ENCODE measurements at regions not wholly inside any gene's neighbourhood (a gene's known extent, or its start where the extent isn't known, plus 50 kb on each side); places are given as distances from the start of the nearest gene placed in this dataset.
"Not testable (repeated sequence)": the region's sequence is repeated elsewhere in the genome, so short reads cannot be mapped to it uniquely, and the experiment has no call there.

DNA sequence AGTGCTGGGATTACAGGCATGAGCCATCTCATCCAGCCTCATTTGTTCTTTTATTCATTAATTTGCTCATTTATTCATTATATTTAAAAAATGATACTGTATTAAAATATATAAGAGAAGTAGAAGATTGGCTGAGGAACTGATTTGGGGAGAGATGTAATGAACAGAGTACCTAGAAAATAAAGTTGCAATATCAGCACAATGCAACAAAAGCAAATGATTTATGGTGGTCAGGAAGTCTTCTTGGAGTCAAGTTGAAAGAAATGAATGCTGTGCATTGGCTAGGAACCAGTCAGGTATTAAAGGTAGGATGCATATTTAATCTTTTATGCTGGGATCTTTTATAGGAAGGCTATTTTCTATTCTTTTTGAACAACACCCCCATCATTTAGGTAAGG is 152.2 kb downstream of the C3orf38 start:
- TF ChIP-seq TOX (CRISPR knock-in tag; IDR thresholded peaks at IDR 0.05; ENCODE audit: borderline replicate concordance) (no peak), BACH2 (CRISPR knock-in tag; IDR thresholded peaks at IDR 0.05; ENCODE audit: borderline replicate concordance) (no peak), TCF4 (CRISPR knock-in tag; IDR thresholded peaks at IDR 0.05; ENCODE audit: borderline replicate concordance) (no peak), ISL1 (CRISPR knock-in tag; IDR thresholded peaks at IDR 0.05) (no peak), ARNTL (CRISPR knock-in tag; IDR thresholded peaks at IDR 0.05; ENCODE audit: borderline replicate concordance, low read depth) (no peak), PPARA (CRISPR knock-in tag; IDR thresholded peaks at IDR 0.05; ENCODE audit: borderline replicate concordance) (no peak), CSDC2 (CRISPR knock-in tag; IDR thresholded peaks at IDR 0.05) (no peak), ESRRG (CRISPR knock-in tag; IDR thresholded peaks at IDR 0.05) (no peak), SNAI2 (CRISPR knock-in tag; IDR thresholded peaks at IDR 0.05) (no peak)
- TF ChIP-seq, protein P1, sequence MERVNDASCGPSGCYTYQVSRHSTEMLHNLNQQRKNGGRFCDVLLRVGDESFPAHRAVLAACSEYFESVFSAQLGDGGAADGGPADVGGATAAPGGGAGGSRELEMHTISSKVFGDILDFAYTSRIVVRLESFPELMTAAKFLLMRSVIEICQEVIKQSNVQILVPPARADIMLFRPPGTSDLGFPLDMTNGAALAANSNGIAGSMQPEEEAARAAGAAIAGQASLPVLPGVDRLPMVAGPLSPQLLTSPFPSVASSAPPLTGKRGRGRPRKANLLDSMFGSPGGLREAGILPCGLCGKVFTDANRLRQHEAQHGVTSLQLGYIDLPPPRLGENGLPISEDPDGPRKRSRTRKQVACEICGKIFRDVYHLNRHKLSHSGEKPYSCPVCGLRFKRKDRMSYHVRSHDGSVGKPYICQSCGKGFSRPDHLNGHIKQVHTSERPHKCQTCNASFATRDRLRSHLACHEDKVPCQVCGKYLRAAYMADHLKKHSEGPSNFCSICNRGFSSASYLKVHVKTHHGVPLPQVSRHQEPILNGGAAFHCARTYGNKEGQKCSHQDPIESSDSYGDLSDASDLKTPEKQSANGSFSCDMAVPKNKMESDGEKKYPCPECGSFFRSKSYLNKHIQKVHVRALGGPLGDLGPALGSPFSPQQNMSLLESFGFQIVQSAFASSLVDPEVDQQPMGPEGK (CRISPR knock-in tag; IDR thresholded peaks at IDR 0.05; ENCODE audit: borderline replicate concordance): no peak
- TF ChIP-seq, protein P2, sequence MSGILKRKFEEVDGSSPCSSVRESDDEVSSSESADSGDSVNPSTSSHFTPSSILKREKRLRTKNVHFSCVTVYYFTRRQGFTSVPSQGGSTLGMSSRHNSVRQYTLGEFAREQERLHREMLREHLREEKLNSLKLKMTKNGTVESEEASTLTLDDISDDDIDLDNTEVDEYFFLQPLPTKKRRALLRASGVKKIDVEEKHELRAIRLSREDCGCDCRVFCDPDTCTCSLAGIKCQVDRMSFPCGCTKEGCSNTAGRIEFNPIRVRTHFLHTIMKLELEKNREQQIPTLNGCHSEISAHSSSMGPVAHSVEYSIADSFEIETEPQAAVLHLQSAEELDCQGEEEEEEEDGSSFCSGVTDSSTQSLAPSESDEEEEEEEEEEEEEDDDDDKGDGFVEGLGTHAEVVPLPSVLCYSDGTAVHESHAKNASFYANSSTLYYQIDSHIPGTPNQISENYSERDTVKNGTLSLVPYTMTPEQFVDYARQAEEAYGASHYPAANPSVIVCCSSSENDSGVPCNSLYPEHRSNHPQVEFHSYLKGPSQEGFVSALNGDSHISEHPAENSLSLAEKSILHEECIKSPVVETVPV (CRISPR knock-in tag; IDR thresholded peaks at IDR 0.05): no peak
- ATAC-seq: no peak

DNA sequence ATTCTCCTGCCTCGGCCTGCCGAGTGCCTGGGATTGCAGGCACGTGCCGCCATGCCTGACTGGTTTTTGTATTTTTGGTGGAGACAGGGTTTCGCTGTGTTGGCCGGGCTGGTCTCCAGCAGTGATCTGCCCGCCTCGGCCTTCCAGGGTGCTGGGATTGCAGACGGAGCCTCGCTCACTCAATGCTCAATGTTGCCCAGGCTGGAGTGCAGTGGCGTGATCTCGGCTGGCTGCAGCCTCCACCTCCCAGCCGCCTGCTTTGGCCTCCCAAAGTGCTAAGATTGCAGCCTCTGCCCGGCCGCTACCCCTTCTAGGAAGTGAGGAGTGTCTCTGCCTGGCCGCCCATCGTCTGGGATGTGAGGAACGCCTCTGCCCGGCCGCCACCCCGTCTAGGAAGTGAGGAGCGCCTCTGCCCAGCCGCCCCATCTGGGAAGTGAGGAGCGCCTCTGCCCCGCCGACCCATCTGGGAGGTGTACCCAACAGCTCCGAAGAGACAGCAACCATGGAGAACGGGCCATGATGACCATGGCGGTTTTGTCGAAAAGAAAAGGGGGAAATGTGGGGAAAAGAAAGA is 153.7 kb downstream of the C3orf38 start:
- not testable (repeated sequence) for ATAC-seq

DNA sequence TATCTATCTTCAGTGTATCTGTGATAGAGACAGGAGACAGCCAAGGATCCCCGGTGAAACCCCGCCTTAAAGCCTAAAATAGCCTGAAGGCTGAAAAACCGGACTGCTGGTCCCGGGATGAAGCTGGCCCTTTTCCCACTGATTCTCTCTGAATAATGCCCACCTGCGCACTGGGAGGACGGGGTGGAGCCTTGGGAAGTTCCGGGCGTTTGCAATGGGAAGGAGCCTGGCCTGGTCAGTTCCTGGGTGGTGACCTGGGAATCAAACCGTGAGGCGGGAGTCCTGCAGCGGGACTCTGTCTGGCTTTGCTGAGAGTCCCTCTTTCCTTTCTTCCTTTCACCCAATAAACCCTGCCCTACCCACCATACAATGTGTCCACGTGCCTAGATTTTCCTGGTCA is 157.9 kb downstream of the C3orf38 start:
- ATAC-seq: no peak
- TF ChIP-seq ZC3H10 (CRISPR knock-in tag; IDR thresholded peaks at IDR 0.05) (no peak), CSDC2 (CRISPR knock-in tag; IDR thresholded peaks at IDR 0.05) (no peak), ZFP30 (CRISPR knock-in tag; IDR thresholded peaks at IDR 0.05) (no peak), TOX (CRISPR knock-in tag; IDR thresholded peaks at IDR 0.05; ENCODE audit: borderline replicate concordance) (no peak), GLIS3 (CRISPR knock-in tag; IDR thresholded peaks at IDR 0.05) (no peak), ESRRG (CRISPR knock-in tag; IDR thresholded peaks at IDR 0.05) (no peak)
- TF ChIP-seq, protein P2 (CRISPR knock-in tag; IDR thresholded peaks at IDR 0.05): no peak
- TF ChIP-seq, protein P3, sequence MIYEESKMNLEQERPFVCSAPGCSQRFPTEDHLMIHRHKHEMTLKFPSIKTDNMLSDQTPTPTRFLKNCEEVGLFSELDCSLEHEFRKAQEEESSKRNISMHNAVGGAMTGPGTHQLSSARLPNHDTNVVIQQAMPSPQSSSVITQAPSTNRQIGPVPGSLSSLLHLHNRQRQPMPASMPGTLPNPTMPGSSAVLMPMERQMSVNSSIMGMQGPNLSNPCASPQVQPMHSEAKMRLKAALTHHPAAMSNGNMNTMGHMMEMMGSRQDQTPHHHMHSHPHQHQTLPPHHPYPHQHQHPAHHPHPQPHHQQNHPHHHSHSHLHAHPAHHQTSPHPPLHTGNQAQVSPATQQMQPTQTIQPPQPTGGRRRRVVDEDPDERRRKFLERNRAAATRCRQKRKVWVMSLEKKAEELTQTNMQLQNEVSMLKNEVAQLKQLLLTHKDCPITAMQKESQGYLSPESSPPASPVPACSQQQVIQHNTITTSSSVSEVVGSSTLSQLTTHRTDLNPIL (CRISPR knock-in tag; IDR thresholded peaks at IDR 0.05; ENCODE audit: low read depth): no peak
- TF ChIP-seq, protein P4, sequence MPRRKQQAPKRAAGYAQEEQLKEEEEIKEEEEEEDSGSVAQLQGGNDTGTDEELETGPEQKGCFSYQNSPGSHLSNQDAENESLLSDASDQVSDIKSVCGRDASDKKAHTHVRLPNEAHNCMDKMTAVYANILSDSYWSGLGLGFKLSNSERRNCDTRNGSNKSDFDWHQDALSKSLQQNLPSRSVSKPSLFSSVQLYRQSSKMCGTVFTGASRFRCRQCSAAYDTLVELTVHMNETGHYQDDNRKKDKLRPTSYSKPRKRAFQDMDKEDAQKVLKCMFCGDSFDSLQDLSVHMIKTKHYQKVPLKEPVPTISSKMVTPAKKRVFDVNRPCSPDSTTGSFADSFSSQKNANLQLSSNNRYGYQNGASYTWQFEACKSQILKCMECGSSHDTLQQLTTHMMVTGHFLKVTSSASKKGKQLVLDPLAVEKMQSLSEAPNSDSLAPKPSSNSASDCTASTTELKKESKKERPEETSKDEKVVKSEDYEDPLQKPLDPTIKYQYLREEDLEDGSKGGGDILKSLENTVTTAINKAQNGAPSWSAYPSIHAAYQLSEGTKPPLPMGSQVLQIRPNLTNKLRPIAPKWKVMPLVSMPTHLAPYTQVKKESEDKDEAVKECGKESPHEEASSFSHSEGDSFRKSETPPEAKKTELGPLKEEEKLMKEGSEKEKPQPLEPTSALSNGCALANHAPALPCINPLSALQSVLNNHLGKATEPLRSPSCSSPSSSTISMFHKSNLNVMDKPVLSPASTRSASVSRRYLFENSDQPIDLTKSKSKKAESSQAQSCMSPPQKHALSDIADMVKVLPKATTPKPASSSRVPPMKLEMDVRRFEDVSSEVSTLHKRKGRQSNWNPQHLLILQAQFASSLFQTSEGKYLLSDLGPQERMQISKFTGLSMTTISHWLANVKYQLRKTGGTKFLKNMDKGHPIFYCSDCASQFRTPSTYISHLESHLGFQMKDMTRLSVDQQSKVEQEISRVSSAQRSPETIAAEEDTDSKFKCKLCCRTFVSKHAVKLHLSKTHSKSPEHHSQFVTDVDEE (CRISPR knock-in tag; IDR thresholded peaks at IDR 0.05): no peak

DNA sequence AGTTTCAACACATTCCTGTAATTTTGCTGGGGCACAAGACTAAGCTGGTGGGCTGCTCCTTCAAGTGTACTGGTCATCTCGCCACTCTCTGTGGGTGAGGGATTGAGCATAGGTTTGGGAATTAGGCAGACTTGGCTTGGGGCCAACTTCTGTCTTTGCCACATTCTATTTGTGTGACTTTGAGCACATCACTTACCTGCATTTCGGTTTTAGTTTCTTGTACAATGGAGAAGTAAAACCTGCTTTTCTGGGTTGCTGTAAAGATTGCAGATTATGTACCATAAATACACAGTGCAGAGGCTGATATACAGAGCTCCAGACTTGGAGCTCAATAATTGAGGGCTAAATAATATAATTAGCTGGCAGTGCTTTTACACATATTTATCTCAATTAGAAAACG is 162.1 kb downstream of the C3orf38 start:
- TF ChIP-seq ZC3H10 (CRISPR knock-in tag; IDR thresholded peaks at IDR 0.05): no peak
- TF ChIP-seq TCF4 (CRISPR knock-in tag; IDR thresholded peaks at IDR 0.05; ENCODE audit: borderline replicate concordance): no peak
- no peak for TF ChIP-seq GLIS3 (CRISPR knock-in tag; IDR thresholded peaks at IDR 0.05)
- no peak for TF ChIP-seq SNAI2 (CRISPR knock-in tag; IDR thresholded peaks at IDR 0.05)
- TF ChIP-seq TOX (CRISPR knock-in tag; IDR thresholded peaks at IDR 0.05; ENCODE audit: borderline replicate concordance): no peak
- no peak for TF ChIP-seq RARB (CRISPR knock-in tag; IDR thresholded peaks at IDR 0.05)
- TF ChIP-seq ZNF70 (CRISPR knock-in tag; IDR thresholded peaks at IDR 0.05): no peak
- TF ChIP-seq, protein P5, sequence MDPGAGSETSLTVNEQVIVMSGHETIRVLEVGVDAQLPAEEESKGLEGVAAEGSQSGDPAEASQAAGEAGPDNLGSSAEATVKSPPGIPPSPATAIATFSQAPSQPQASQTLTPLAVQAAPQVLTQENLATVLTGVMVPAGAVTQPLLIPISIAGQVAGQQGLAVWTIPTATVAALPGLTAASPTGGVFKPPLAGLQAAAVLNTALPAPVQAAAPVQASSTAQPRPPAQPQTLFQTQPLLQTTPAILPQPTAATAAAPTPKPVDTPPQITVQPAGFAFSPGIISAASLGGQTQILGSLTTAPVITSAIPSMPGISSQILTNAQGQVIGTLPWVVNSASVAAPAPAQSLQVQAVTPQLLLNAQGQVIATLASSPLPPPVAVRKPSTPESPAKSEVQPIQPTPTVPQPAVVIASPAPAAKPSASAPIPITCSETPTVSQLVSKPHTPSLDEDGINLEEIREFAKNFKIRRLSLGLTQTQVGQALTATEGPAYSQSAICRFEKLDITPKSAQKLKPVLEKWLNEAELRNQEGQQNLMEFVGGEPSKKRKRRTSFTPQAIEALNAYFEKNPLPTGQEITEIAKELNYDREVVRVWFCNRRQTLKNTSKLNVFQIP (CRISPR knock-in tag; IDR thresholded peaks at IDR 0.05; ENCODE audit: borderline replicate concordance, low read depth): no peak
- TF ChIP-seq ZFP30 (CRISPR knock-in tag; IDR thresholded peaks at IDR 0.05): no peak
- TF ChIP-seq, protein P2 (CRISPR knock-in tag; IDR thresholded peaks at IDR 0.05): no peak
- no peak for TF ChIP-seq ISL1 (CRISPR knock-in tag; IDR thresholded peaks at IDR 0.05)
- no peak for TF ChIP-seq ZNF565 (CRISPR knock-in tag; conservative IDR thresholded peaks at IDR 0.05; ENCODE audit: low read depth)
- no peak for TF ChIP-seq ESRRG (CRISPR knock-in tag; IDR thresholded peaks at IDR 0.05)
- no peak for TF ChIP-seq PPARA (CRISPR knock-in tag; IDR thresholded peaks at IDR 0.05; ENCODE audit: borderline replicate concordance)
- no peak for TF ChIP-seq ARNTL (CRISPR knock-in tag; IDR thresholded peaks at IDR 0.05; ENCODE audit: borderline replicate concordance, low read depth)
- no peak for TF ChIP-seq ZNF8 (CRISPR knock-in tag; IDR thresholded peaks at IDR 0.05)
- no peak for ATAC-seq

All from SK-N-SH treated with all-trans-retinoic acid at 6 μM for 48 hours (cell line).